Activated T-helper 1 cell treated with anti-CD3 and anti-CD28 coated beads, Interleukin-12 subunit alpha, Interleukin-12 subunit beta, Interleukin-2, Interleukin-4 antibody, amounts not matched to agents 30 ng/mL and 10 ng/mL and 1 ng/mL, durations not matched to agents 14 hours and 24 hours and 36 hours (primary cell): ENCODE measurements at regions not wholly inside any gene's neighbourhood (a gene's known extent, or its start where the extent isn't known, plus 50 kb on each side); places are given as distances from the start of the nearest gene placed in this dataset.
"Not testable (repeated sequence)": the region's sequence is repeated elsewhere in the genome, so short reads cannot be mapped to it uniquely, and the experiment has no call there.

Source experiments
- DNase-seq: peaks from one replicate; pipeline ENCODE4 v3.0.0; 2021; ENCODE audit warnings: low spot score
- H3K27ac Mint-ChIP-seq: one replicate; pipeline ENCODE4 v1.8.0; 2021; ENCODE audit warnings: mild to moderate bottlenecking, mixed read lengths
- H3K27me3 Mint-ChIP-seq: one replicate; pipeline ENCODE4 v1.8.0; 2022; ENCODE audit warnings: mild to moderate bottlenecking, moderate library complexity, mixed read lengths; ENCODE audit not compliant: insufficient read depth
- H3K36me3 Mint-ChIP-seq: one replicate; pipeline ENCODE4 v1.8.0; 2021; ENCODE audit warnings: low read depth, mixed read lengths
- H3K4me1 Mint-ChIP-seq: one replicate; pipeline ENCODE4 v1.8.0; 2021; ENCODE audit warnings: low read depth, mixed read lengths
- H3K4me3 Mint-ChIP-seq: one replicate; pipeline ENCODE4 v1.8.0; 2021; ENCODE audit warnings: mild to moderate bottlenecking, moderate library complexity, mixed read lengths
- H3K9me3 Mint-ChIP-seq: one replicate; pipeline ENCODE4 v1.8.0; 2021; ENCODE audit warnings: mixed read lengths
- intact Hi-C: fragments of 100-400 bp; cut with micrococcal nuclease; formaldehyde crosslinking; loops from one replicate; pipeline ENCODE4 v1.15.1; 2024

- H3K4me3 Mint-ChIP-seq, result no peak overlapping the region
- no peaks in the 10 kb centered on the region for H3K36me3 Mint-ChIP-seq
- no peaks in the 10 kb centered on the region for H3K4me1 Mint-ChIP-seq
- no peak for DNase-seq
- H3K9me3 Mint-ChIP-seq, result no peaks in the 10 kb centered on the region
- H3K27me3 Mint-ChIP-seq, result no peaks in the 10 kb centered on the region
- H3K27ac Mint-ChIP-seq, result no peak overlapping the region
- intact Hi-C loops, result no loop called here
Measured at GRCh38 chrX:8043546-8043945, 116.3 kb upstream of the PNPLA4 start.

GRCh38 chrX:8043121-8043520 lies 115.9 kb upstream of the PNPLA4 start:
- H3K9me3 Mint-ChIP-seq, result no peaks in the 10 kb centered on the region

GRCh38 chrX:8042304-8042703 lies 115.1 kb upstream of the PNPLA4 start:
- no peak overlapping the region for H3K27ac Mint-ChIP-seq
- H3K4me3 Mint-ChIP-seq, result no peak overlapping the region
- intact Hi-C loops, result no loop called here
- H3K36me3 Mint-ChIP-seq, result no peaks in the 10 kb centered on the region
- H3K27me3 Mint-ChIP-seq, result no peaks in the 10 kb centered on the region
- H3K9me3 Mint-ChIP-seq, result no peaks in the 10 kb centered on the region
- no peak for DNase-seq
- no peaks in the 10 kb centered on the region for H3K4me1 Mint-ChIP-seq

More at GRCh38 chrX:8043121-8043520, 115.9 kb upstream of the PNPLA4 start:
- no peaks in the 10 kb centered on the region for H3K4me1 Mint-ChIP-seq
- no peaks in the 10 kb centered on the region for H3K27me3 Mint-ChIP-seq
- H3K4me3 Mint-ChIP-seq, result no peak overlapping the region
- no peak for DNase-seq
- no peak overlapping the region for H3K27ac Mint-ChIP-seq
- intact Hi-C loops, result no loop called here
- H3K36me3 Mint-ChIP-seq, result no peaks in the 10 kb centered on the region

- H3K27ac Mint-ChIP-seq, H3K4me3 Mint-ChIP-seq, H3K4me1 Mint-ChIP-seq, DNase-seq, H3K27me3 Mint-ChIP-seq, intact Hi-C loops, H3K9me3 Mint-ChIP-seq, H3K36me3 Mint-ChIP-seq: not testable (repeated sequence)
Measured at GRCh38 chrX:8039711-8040110, 112.5 kb upstream of the PNPLA4 start.

GRCh38 chrX:8037593-8038348 lies 110.6 kb upstream of the PNPLA4 start:
- Mint-ChIP-seq H3K36me3 (no peaks in the 10 kb centered on the region), H3K27ac (no peak overlapping the region), H3K9me3 (no peaks in the 10 kb centered on the region), H3K4me3 (no peak overlapping the region), H3K4me1 (no peaks in the 10 kb centered on the region), H3K27me3 (no peaks in the 10 kb centered on the region)
- intact Hi-C loops, result no loop called here
- no peak for DNase-seq

DNA sequence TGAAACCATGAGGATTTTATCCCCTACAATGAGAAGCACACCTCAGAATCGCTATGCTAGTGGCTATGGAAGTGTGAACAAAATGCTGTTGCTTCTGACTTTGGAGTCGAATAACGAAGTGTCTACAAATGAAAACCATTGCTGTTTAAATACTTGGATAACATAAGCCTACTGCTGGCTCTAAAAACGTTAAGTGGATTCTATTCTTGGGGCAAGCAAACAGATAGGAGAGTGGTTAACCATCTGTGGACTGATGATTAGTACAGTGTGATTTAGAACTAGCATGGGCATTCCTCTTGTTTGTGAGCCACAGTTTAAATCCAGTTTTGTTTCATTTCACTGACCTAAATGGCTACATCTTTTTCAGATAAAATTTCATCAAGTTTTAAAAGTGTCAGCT lies 109.7 kb upstream of the PNPLA4 start:
- no peaks in the 10 kb centered on the region for H3K27me3 Mint-ChIP-seq
- no peak overlapping the region for H3K27ac Mint-ChIP-seq
- no peak overlapping the region for H3K4me3 Mint-ChIP-seq
- no peaks in the 10 kb centered on the region for H3K36me3 Mint-ChIP-seq
- intact Hi-C loops, result no loop called here
- H3K4me1 Mint-ChIP-seq, result no peaks in the 10 kb centered on the region
- DNase-seq, result no peak
- no peaks in the 10 kb centered on the region for H3K9me3 Mint-ChIP-seq

- intact Hi-C loops, result no loop called here
- H3K9me3 Mint-ChIP-seq, result no peaks in the 10 kb centered on the region
- DNase-seq, result no peak
- H3K27ac Mint-ChIP-seq, result no peak overlapping the region
- H3K4me3 Mint-ChIP-seq, result no peak overlapping the region
- no peaks in the 10 kb centered on the region for H3K27me3 Mint-ChIP-seq
- H3K4me1 Mint-ChIP-seq, result no peaks in the 10 kb centered on the region
- no peaks in the 10 kb centered on the region for H3K36me3 Mint-ChIP-seq
Measured at GRCh38 chrX:8034058-8034457, 106.8 kb upstream of the PNPLA4 start.

GRCh38 chrX:8033175-8033574 lies 106.0 kb upstream of the PNPLA4 start:
- no peak overlapping the region for H3K27ac Mint-ChIP-seq
- intact Hi-C loops, result no loop called here
- no peaks in the 10 kb centered on the region for H3K4me1 Mint-ChIP-seq
- no peak overlapping the region for H3K4me3 Mint-ChIP-seq
- no peaks in the 10 kb centered on the region for H3K27me3 Mint-ChIP-seq
- H3K9me3 Mint-ChIP-seq, result no peaks in the 10 kb centered on the region
- no peak for DNase-seq
- no peaks in the 10 kb centered on the region for H3K36me3 Mint-ChIP-seq

DNA sequence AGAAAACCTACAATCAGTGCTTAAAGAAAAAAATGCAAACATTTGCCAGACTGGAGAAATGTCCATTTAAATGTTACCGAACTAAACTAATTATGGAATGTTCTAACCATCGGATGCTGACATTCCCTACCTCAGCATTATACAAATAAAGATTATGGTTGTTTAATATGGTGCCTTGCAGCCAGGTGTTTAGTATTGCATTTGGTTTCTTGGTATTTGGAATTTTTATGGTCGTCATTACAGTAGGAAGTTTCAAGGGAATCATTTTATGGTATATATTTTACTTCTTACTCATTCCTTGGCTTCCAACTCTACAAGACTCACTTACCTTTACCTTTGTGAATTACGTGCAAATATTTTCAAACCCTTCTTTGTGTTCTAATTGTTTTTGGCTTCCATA lies 103.1 kb upstream of the PNPLA4 start:
- intact Hi-C loops, result no loop called here
- Mint-ChIP-seq H3K9me3 (no peaks in the 10 kb centered on the region), H3K27ac (no peak overlapping the region), H3K4me1 (no peaks in the 10 kb centered on the region), H3K4me3 (no peak overlapping the region), H3K27me3 (no peaks in the 10 kb centered on the region), H3K36me3 (no peaks in the 10 kb centered on the region)
- no peak for DNase-seq

GRCh38 chrX:8027827-8028226 lies 100.6 kb upstream of the PNPLA4 start:
- Mint-ChIP-seq H3K4me3 (no peak overlapping the region), H3K36me3 (no peaks in the 10 kb centered on the region)

GRCh38 chrX:8025705-8026104 lies 98.5 kb upstream of the PNPLA4 start:
- Mint-ChIP-seq H3K9me3 (no peaks in the 10 kb centered on the region), H3K27ac (no peak overlapping the region)

More at GRCh38 chrX:8027827-8028226, 100.6 kb upstream of the PNPLA4 start:
- Mint-ChIP-seq H3K4me1 (no peaks in the 10 kb centered on the region), H3K27me3 (no peaks in the 10 kb centered on the region), H3K9me3 (no peaks in the 10 kb centered on the region), H3K27ac (no peak overlapping the region)
- intact Hi-C loops, result no loop called here
- DNase-seq, result no peak

DNA sequence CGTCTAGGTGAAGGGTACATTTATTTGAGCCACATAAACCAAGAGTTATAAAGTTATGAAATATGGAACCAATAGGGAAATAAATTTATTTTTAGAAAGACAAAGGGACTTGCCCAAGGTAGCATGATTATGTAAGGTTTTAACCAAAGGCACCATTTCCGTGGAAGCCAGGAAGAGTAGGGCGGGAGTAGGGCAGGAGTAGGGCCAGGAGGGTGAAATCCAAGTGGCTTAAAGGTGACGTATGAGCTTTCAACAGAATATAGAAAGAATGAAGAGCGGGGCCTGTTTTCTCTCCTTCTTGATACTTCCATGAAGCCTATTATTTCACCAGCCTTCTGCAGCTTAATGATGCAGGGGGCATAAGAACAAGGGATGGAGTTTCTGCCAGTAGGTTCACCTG lies 91.7 kb upstream of the PNPLA4 start:
- no peak for DNase-seq
- Mint-ChIP-seq H3K4me1 (no peaks in the 10 kb centered on the region), H3K27me3 (no peaks in the 10 kb centered on the region), H3K9me3 (no peaks in the 10 kb centered on the region), H3K36me3 (no peaks in the 10 kb centered on the region), H3K27ac (no peak overlapping the region), H3K4me3 (no peak overlapping the region)
- intact Hi-C loops, result no loop called here

More at GRCh38 chrX:8025705-8026104, 98.5 kb upstream of the PNPLA4 start:
- Mint-ChIP-seq H3K4me3 (no peak overlapping the region), H3K4me1 (no peaks in the 10 kb centered on the region), H3K27me3 (no peaks in the 10 kb centered on the region), H3K36me3 (no peaks in the 10 kb centered on the region)
- DNase-seq, result no peak
- intact Hi-C loops, result no loop called here

DNA sequence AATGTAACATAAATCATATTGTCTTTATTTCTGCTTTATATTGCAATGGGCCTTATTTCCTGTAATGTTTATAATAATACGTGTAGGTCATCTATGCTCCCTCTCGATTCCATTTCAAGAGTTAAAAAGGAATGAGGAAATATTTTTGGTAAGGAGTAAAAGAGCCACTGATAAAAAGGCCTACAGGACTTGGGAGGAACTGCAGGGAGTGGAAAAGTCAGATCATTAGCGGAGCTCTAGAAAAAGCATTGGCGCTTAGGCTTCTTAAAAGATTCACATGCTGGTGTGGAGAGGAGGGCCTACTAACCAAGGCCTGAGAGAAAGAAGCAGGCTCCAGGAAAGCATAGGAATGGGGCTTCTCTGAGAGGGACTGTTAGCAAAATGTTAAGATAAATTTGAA lies 82.9 kb upstream of the PNPLA4 start:
- DNase-seq, result no peak
- Mint-ChIP-seq H3K9me3 (no peaks in the 10 kb centered on the region), H3K27me3 (no peaks in the 10 kb centered on the region), H3K27ac (no peak overlapping the region), H3K36me3 (no peaks in the 10 kb centered on the region), H3K4me3 (no peak overlapping the region), H3K4me1 (no peaks in the 10 kb centered on the region)
- intact Hi-C loops, result no loop called here
